SK-N-SH treated with all-trans-retinoic acid at 6 μM for 48 hours (cell line): ENCODE measurements at regions not wholly inside any gene's neighbourhood (a gene's known extent, or its start where the extent isn't known, plus 50 kb on each side); places are given as distances from the start of the nearest gene placed in this dataset.

Experiments
- ATAC-seq: fragments of 200-7000 bp; cut with Tn5 transposase; 3 replicates; pipeline ENCODE4 v1.9.1; 2020; ENCODE audit warnings: mild to moderate bottlenecking, moderate library complexity
- ARNTL ChIP-seq: fragments of 450-650 bp; formaldehyde crosslinking; IDR thresholded peaks from 2 replicates; pipeline ENCODE4 v1.5.0; 2020; ENCODE audit warnings: low read depth, mild to moderate bottlenecking, moderate library complexity, borderline replicate concordance
- CREB5 ChIP-seq: fragments of 250-450 bp; sonication (Bioruptor Pico); IDR thresholded peaks from 2 replicates; pipeline ENCODE4 v1.5.1; 2020; ENCODE audit warnings: low read depth, mild to moderate bottlenecking, moderate library complexity
- CSDC2 ChIP-seq: fragments of 250-450 bp; sonication (Bioruptor Pico); IDR thresholded peaks from 2 replicates; pipeline ENCODE4 v1.5.0; 2020; ENCODE audit warnings: mild to moderate bottlenecking, moderate library complexity
- CSRNP3 ChIP-seq: fragments of 250-450 bp; sonication (Bioruptor Pico); IDR thresholded peaks from 2 replicates; pipeline ENCODE4 v1.5.1; 2021; ENCODE audit warnings: mild to moderate bottlenecking, moderate library complexity
- ESRRG ChIP-seq: fragments of 250-450 bp; sonication (Bioruptor Pico); IDR thresholded peaks from 2 replicates; pipeline ENCODE4 v1.6.1; 2021; ENCODE audit warnings: mild to moderate bottlenecking
- ISL1 ChIP-seq: fragments of 250-450 bp; sonication (Bioruptor Pico); IDR thresholded peaks from 2 replicates; pipeline ENCODE4 v2.1.2; 2022; ENCODE audit warnings: mild to moderate bottlenecking, moderate library complexity
- OSR1 ChIP-seq: fragments of 250-450 bp; sonication (Bioruptor Pico); IDR thresholded peaks from 2 replicates; pipeline ENCODE4 v1.8.0; 2022; ENCODE audit warnings: moderate library complexity, mild to moderate bottlenecking, inconsistent platforms
- POU6F1 ChIP-seq: fragments of 250-450 bp; sonication (Bioruptor Pico); IDR thresholded peaks from 2 replicates; pipeline ENCODE4 v1.8.0; 2021; ENCODE audit warnings: low read depth, mild to moderate bottlenecking, moderate library complexity, borderline replicate concordance
- PPARA ChIP-seq: fragments of 250-450 bp; sonication (Bioruptor Pico); IDR thresholded peaks from 2 replicates; pipeline ENCODE4 v1.5.0; 2020; ENCODE audit warnings: mild to moderate bottlenecking, borderline replicate concordance
- RARB ChIP-seq: fragments of 250-450 bp; sonication (Bioruptor Pico); IDR thresholded peaks from 2 replicates; pipeline ENCODE4 v1.8.0; 2021; ENCODE audit warnings: mild to moderate bottlenecking, moderate library complexity
- TCF4 ChIP-seq: fragments of 250-450 bp; sonication (Bioruptor Pico); IDR thresholded peaks from 2 replicates; pipeline ENCODE4 v1.8.0; 2021; ENCODE audit warnings: mild to moderate bottlenecking, moderate library complexity, borderline replicate concordance
- TOX ChIP-seq: fragments of 250-450 bp; sonication (Bioruptor Pico); IDR thresholded peaks from 2 replicates; pipeline ENCODE4 v1.8.0; 2021; ENCODE audit warnings: mild to moderate bottlenecking, moderate library complexity, borderline replicate concordance
- TSHZ2 ChIP-seq: fragments of 250-450 bp; sonication (Bioruptor Pico); IDR thresholded peaks from 2 replicates; pipeline ENCODE4 v1.5.0; 2020; ENCODE audit warnings: mild to moderate bottlenecking, moderate library complexity
- ZFP3 ChIP-seq: fragments of 250-450 bp; sonication (Bioruptor Pico); IDR thresholded peaks from 2 replicates; pipeline ENCODE4 v1.5.0; 2020; ENCODE audit warnings: mild to moderate bottlenecking, moderate library complexity
- ZFP30 ChIP-seq: fragments of 450-650 bp; formaldehyde crosslinking; IDR thresholded peaks from 2 replicates; pipeline ENCODE4 v1.5.0; 2022; ENCODE audit warnings: mild to moderate bottlenecking, moderate library complexity
- ZNF565 ChIP-seq: fragments of 450-650 bp; formaldehyde crosslinking; conservative IDR thresholded peaks from 2 replicates; pipeline ENCODE4 v1.5.0; 2020; ENCODE audit warnings: low read depth, mild to moderate bottlenecking, moderate library complexity
- ZNF70 ChIP-seq: fragments of 450-650 bp; formaldehyde crosslinking; IDR thresholded peaks from 2 replicates; pipeline ENCODE4 v1.5.0; 2020; ENCODE audit warnings: mild to moderate bottlenecking, moderate library complexity
- ZNF8 ChIP-seq: fragments of 450-650 bp; formaldehyde crosslinking; IDR thresholded peaks from 2 replicates; pipeline ENCODE4 v1.5.0; 2020; ENCODE audit warnings: mild to moderate bottlenecking, moderate library complexity

GRCh38 chr4:156177941-156178340 lies 224.3 kb upstream of the CTSO start:
- ATAC-seq: no peak
- TF ChIP-seq TCF4 (no peak), ZNF8 (CRISPR knock-in tag) (no peak), ZFP3 (CRISPR knock-in tag) (no peak), TOX (no peak), ISL1 (no peak), CREB5 (CRISPR knock-in tag) (no peak), CSRNP3 (CRISPR knock-in tag) (no peak), RARB (CRISPR knock-in tag) (no peak), PPARA (CRISPR knock-in tag) (no peak), CSDC2 (CRISPR knock-in tag) (no peak), TSHZ2 (CRISPR knock-in tag) (no peak)

- ATAC-seq: no peak
- no peak for TF ChIP-seq PPARA (CRISPR knock-in tag)
- no peak for TF ChIP-seq ISL1
- no peak for TF ChIP-seq CSRNP3 (CRISPR knock-in tag)
- TF ChIP-seq TOX: no peak
- no peak for TF ChIP-seq TSHZ2 (CRISPR knock-in tag)
- no peak for TF ChIP-seq POU6F1 (CRISPR knock-in tag)
- no peak for TF ChIP-seq ZFP30
- no peak for TF ChIP-seq TCF4
- TF ChIP-seq ZNF70: no peak
- no peak for TF ChIP-seq CSDC2 (CRISPR knock-in tag)
- no peak for TF ChIP-seq ESRRG
- no peak for TF ChIP-seq OSR1 (CRISPR knock-in tag)
- no peak for TF ChIP-seq ZFP3 (CRISPR knock-in tag)
- no peak for TF ChIP-seq ARNTL (CRISPR knock-in tag)
- no peak for TF ChIP-seq CREB5 (CRISPR knock-in tag)
- TF ChIP-seq ZNF565 (CRISPR knock-in tag): no peak
- TF ChIP-seq RARB (CRISPR knock-in tag): no peak
- TF ChIP-seq, all 23 proteins: peak for 0
Observed at GRCh38 chr4:156176896-156177295, 223.2 kb upstream of the CTSO start.
